ENCODE measurements at regions not wholly inside any gene's neighbourhood (a gene's known extent, or its start where the extent isn't known, plus 50 kb on each side); places are given as distances from the start of the nearest gene placed in this dataset.

DNA sequence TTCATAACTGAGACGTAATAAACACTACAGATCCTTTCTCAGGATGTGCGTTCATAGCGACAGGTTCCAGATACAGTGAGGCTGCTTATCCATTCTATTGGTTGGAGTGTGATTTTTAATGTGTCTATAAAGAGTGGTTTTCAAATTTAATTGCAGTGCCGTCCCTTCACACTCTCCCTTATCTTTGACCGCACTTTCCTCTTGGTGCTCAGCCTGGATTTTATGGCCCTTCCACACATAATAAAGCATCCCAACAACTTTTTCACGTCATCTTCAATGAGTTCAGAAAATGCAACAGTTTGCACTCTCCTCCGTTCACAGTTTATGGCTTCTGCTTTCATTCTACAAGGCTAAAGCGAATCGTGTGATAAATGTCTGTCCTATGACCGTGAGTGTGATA is 1209.9 kb downstream of the BCL11B start:
- no peak overlapping the region for H3K4me3 ChIP-seq (ENCODE audit: low read depth, low read length)
- TF ChIP-seq, protein P1, sequence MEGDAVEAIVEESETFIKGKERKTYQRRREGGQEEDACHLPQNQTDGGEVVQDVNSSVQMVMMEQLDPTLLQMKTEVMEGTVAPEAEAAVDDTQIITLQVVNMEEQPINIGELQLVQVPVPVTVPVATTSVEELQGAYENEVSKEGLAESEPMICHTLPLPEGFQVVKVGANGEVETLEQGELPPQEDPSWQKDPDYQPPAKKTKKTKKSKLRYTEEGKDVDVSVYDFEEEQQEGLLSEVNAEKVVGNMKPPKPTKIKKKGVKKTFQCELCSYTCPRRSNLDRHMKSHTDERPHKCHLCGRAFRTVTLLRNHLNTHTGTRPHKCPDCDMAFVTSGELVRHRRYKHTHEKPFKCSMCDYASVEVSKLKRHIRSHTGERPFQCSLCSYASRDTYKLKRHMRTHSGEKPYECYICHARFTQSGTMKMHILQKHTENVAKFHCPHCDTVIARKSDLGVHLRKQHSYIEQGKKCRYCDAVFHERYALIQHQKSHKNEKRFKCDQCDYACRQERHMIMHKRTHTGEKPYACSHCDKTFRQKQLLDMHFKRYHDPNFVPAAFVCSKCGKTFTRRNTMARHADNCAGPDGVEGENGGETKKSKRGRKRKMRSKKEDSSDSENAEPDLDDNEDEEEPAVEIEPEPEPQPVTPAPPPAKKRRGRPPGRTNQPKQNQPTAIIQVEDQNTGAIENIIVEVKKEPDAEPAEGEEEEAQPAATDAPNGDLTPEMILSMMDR (IDR thresholded peaks at IDR 0.05; ENCODE audit: control insufficient read depth, extremely low read depth, insufficient read depth), result no peak
- DNase-seq (ENCODE audit: low read depth), result no peak

DNA sequence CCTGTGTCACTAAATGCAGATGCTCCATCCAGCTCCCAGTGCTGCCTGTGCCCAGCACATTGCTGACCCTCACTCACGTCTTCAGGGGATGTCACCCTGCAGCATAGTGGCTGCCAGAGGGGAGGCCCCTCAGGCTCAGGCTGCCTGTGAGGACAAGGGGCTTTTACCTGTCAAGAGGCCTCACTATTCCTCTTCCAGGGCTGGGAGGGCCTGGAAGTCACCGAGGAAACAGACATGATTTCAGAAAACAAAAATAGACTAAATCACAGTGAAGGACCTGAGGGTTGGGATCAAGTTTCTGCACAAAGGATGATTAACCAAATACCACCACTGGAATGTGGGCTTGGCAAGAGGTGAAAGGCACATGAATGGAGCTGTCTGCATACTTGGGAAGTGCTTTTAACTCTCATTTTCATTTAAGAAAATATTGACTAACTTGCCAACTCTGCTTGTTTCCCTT is 1202.3 kb downstream of the BCL11B start:
- DNase-seq (ENCODE audit: low read depth), result no peak
- TF ChIP-seq, protein P1 (IDR thresholded peaks at IDR 0.05; ENCODE audit: control insufficient read depth, extremely low read depth, insufficient read depth), result no peak
- H3K4me3 ChIP-seq (ENCODE audit: low read depth, low read length), result no peak overlapping the region

DNA sequence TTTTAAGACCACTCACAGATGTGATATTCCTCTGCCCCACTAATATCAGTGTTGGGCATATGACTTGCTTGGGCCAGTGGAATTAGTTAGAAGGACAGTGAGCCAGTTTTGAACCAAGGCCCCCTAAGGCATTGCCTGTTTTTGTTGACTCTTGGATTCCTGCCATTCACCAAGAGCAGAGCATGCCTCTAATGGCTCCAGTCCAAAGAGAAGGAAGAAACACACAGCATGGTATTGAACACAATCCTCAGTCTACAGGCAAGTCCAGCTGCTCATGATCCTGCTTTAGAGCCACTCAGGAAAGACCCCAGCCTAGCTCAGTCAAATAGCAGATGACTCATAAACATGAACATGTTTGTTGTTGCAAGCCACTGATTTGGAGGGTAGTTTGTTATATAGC is 1201.5 kb downstream of the BCL11B start:
- TF ChIP-seq, protein P1 (IDR thresholded peaks at IDR 0.05; ENCODE audit: control insufficient read depth, extremely low read depth, insufficient read depth), result no peak
- no peak for DNase-seq (ENCODE audit: low read depth)
- no peak overlapping the region for H3K4me3 ChIP-seq (ENCODE audit: low read depth, low read length)

DNA sequence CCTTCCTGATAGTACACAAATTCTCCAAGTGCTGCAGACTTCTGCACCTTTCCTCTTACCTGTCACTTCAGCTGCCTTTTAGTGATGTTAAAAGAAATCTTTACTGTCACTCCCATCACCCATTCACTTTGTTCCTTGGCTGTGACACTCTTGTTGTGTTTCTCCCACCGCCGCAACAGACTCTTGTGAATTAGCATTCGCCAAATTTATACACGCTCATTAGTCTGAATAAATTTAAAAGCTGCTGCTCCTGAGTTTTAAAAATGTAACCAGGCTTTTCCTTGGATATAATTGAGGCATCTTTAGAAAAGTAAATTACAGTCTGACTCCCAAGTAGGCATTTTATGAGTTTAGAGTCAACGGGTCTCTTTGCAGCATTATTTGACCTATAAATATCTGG is 1197.9 kb downstream of the BCL11B start:
- no peak for DNase-seq (ENCODE audit: low read depth)
- H3K4me3 ChIP-seq (ENCODE audit: low read depth, low read length), result no peak overlapping the region
- TF ChIP-seq, protein P1 (IDR thresholded peaks at IDR 0.05; ENCODE audit: control insufficient read depth, extremely low read depth, insufficient read depth), result no peak

DNA sequence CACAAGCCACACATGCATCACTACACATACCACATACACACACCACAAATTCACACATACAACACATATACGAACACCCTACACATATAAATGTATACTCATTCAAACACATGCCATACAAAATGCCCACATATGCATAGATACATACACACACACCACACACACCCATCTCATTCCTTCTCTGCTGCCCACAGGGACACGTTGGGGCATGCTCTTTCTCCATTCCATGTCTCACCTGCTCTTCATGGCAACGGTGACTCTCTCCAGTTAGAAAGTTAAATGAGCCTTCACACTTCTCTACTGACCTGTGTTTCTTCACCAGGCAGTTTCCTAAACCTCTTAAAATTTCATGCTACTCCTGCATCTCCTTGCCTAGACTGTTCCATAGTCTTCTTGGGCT is 1194.8 kb downstream of the BCL11B start:
- TF ChIP-seq, protein P1 (IDR thresholded peaks at IDR 0.05; ENCODE audit: control insufficient read depth, extremely low read depth, insufficient read depth), result no peak
- H3K4me3 ChIP-seq (ENCODE audit: low read depth, low read length), result no peak overlapping the region
- no peak for DNase-seq (ENCODE audit: low read depth)

DNA sequence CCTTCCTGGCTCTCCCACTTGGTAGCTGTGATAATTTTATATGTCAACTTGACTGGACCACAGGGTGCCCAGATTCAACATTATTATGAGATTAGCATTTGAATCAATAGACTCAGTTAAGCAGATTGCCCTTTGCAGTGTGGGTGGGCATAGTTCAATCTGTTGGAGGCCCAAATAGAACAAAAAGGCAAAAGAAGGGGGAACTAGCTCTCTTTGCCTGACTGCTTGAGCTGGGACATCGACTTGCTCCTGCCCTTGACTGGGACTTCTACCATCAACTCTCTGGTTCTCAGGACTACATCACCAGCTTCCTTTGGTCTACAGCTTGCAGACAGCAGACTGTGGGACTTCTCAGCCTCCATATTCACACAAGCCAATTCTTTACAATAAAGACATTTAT is 1189.2 kb downstream of the BCL11B start:
- H3K4me3 ChIP-seq (ENCODE audit: low read depth, low read length), result no peak overlapping the region
- no peak for DNase-seq (ENCODE audit: low read depth)
- TF ChIP-seq, protein P1 (IDR thresholded peaks at IDR 0.05; ENCODE audit: control insufficient read depth, extremely low read depth, insufficient read depth), result no peak

DNA sequence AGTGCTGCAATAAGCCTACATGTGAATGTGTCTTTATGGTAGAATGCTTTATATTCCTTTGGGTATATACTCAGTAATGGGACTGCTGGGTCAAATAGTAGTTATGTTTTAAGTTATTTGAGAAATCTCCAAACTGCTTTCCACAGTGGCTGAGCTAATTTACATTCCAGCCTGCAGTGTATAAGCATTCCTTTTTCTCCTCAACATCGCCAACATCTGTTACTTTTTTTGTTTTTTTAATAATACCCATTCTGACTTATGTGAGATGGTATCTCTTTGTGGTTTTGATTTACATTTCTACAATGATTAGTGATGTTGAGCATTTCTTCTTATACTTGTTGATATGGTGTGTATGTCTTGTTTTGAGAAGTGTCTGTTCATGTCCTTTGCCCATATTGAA is 1186.2 kb downstream of the BCL11B start:
- no peak for DNase-seq (ENCODE audit: low read depth)
- TF ChIP-seq, protein P1 (IDR thresholded peaks at IDR 0.05; ENCODE audit: control insufficient read depth, extremely low read depth, insufficient read depth), result no peak

More for the DNA sequence above, 1186.2 kb downstream of the BCL11B start:
- no peak overlapping the region for H3K4me3 ChIP-seq (ENCODE audit: low read depth, low read length)

Data from LNCaP clone FGC (cell line).